GM12878 (cell line): ENCODE measurements at regions not wholly inside any gene's neighbourhood (a gene's known extent, or its start where the extent isn't known, plus 50 kb on each side); places are given as distances from the start of the nearest gene placed in this dataset.

Experiments
- ATAC-seq: fragments of 200-7000 bp; cut with Tn5 transposase; 3 replicates; pipeline ENCODE4 v1.9.1; 2020; ENCODE audit warnings: mild to moderate bottlenecking, moderate library complexity
- BruUV-seq: library from RNA; stranded (reverse); fragments of 400-500 nt; replicated peaks from 2 replicates; lab custom pipeline; 2021; lab: Mats Ljungman, UMichigan
- CTCF ChIA-PET: fragments of 300-600 bp; sonication (Branson Sonifier 250); formaldehyde crosslinking; extraction: SDS; loops from one replicate; lab custom pipeline; 2021; ENCODE audit warnings: inconsistent platforms; lab: Yijun Ruan, JAX
- POLR2A ChIA-PET: fragments of 350-600 bp; formaldehyde crosslinking; extraction: SDS; loops from one replicate; lab custom pipeline; 2021; ENCODE audit warnings: inconsistent platforms; lab: Charles Lee
- RAD21 ChIA-PET: fragments of 300-600 bp; sonication (Branson Sonifier 250); formaldehyde crosslinking; loops from one replicate; lab custom pipeline; 2023; ENCODE audit warnings: antibody characterized with exemption; ENCODE audit not compliant: unreplicated experiment; lab: Charles Lee
- SMC1A ChIA-PET: fragments of 300-600 bp; sonication (Branson Sonifier 250); formaldehyde crosslinking; loops from one replicate; lab custom pipeline; 2023; ENCODE audit not compliant: unreplicated experiment, uncharacterized antibody; lab: Charles Lee
- DNase-seq: peaks from one replicate; pipeline ENCODE4 v3.0.0-alpha.2; 2011; ENCODE audit warnings: low read depth, low spot score
- FAIRE-seq: peaks from 3 replicates; lab custom pipeline; 2011; peaks lifted over from hg19 to GRCh38; lab: Jason Lieb, UNC
- H2AFZ ChIP-seq: 2 replicates; pipeline ENCODE4 v1.6.0; 2011; ENCODE audit warnings: low read depth, low read length, control low read depth; ENCODE audit not compliant: control insufficient read depth
- H3K27ac ChIP-seq: 2 replicates; pipeline ENCODE4 v1.5.1; 2011; ENCODE audit warnings: control low read depth; ENCODE audit not compliant: control insufficient read depth, insufficient read depth
- H3K27me3 ChIP-seq, 2 experiments: replicated peaks in 1 of 2; 2 replicates each; pipeline versions ENCODE4 v1.6.0 to v1.6.1; 2011; ENCODE audit warnings: low read length in 1 of 2; ENCODE audit not compliant: control insufficient read depth in 2 of 2, insufficient read depth in 2 of 2
- H3K36me3 ChIP-seq, 2 experiments: 2 replicates each; pipeline ENCODE4 v1.5.1; 2011; ENCODE audit warnings: low read length in 1 of 2; ENCODE audit not compliant: control insufficient read depth in 2 of 2, insufficient read depth in 2 of 2
- H3K4me1 ChIP-seq: 2 replicates; pipeline ENCODE4 v1.6.1; 2011; ENCODE audit warnings: mild to moderate bottlenecking, low read length, moderate library complexity, mixed read lengths; ENCODE audit not compliant: control insufficient read depth, insufficient read depth
- H3K4me2 ChIP-seq: 2 replicates; pipeline ENCODE4 v1.6.0; 2011; ENCODE audit warnings: control low read depth; ENCODE audit not compliant: control insufficient read depth, insufficient read depth
- H3K4me3 ChIP-seq: fragments of 200-600 bp; sonication (generic); 2 replicates; pipeline ENCODE4 v1.5.1; 2016
- H3K79me2 ChIP-seq: 2 replicates; pipeline ENCODE4 v1.6.0; 2011; ENCODE audit warnings: low read length; ENCODE audit not compliant: control insufficient read depth, insufficient read depth
- H3K9ac ChIP-seq: 2 replicates; pipeline ENCODE4 v1.8.0; 2011; ENCODE audit warnings: low read length, control low read depth, mixed read lengths; ENCODE audit not compliant: control insufficient read depth, insufficient read depth
- H3K9me3 ChIP-seq: replicated peaks from 3 replicates; pipeline ENCODE4 v1.5.1; 2011; ENCODE audit warnings: mild to moderate bottlenecking, low read length; ENCODE audit not compliant: control insufficient read depth, insufficient read depth
- H4K20me1 ChIP-seq: 2 replicates; pipeline ENCODE4 v1.6.0; 2011; ENCODE audit not compliant: control insufficient read depth, insufficient read depth
- GABPA ChIP-seq: IDR thresholded peaks from 2 replicates; pipeline ENCODE4 v1.6.1; 2014; ENCODE audit warnings: antibody characterized with exemption, low read depth, mild to moderate bottlenecking, inconsistent platforms
- POLR2A ChIP-seq: IDR thresholded peaks from 2 replicates; pipeline ENCODE4 v1.6.1; 2011; ENCODE audit warnings: low read depth, mild to moderate bottlenecking, low read length
- POLR2AphosphoS2 ChIP-seq: IDR thresholded peaks from 2 replicates; pipeline ENCODE4 v1.6.1; 2011; ENCODE audit warnings: low read depth, mild to moderate bottlenecking, low read length, improper control_type of control experiment, moderate library complexity
- SMAD1 ChIP-seq: fragments of 450-650 bp; IDR thresholded peaks from 2 replicates; pipeline ENCODE4 v1.6.1; 2018; ENCODE audit warnings: mild to moderate bottlenecking, low read depth; ENCODE audit not compliant: partially characterized antibody
- TARDBP ChIP-seq: IDR thresholded peaks from 2 replicates; pipeline ENCODE4 v1.6.1; 2016; ENCODE audit warnings: borderline replicate concordance
- ZBTB4 ChIP-seq: fragments of 450-650 bp; formaldehyde crosslinking; IDR thresholded peaks from 2 replicates; pipeline ENCODE4 v1.4.0; 2022; ENCODE audit warnings: mild to moderate bottlenecking, moderate library complexity
- ZNF217 ChIP-seq: fragments of 450-650 bp; IDR thresholded peaks from 2 replicates; pipeline ENCODE4 v1.6.1; 2017; ENCODE audit warnings: antibody characterized with exemption, mild to moderate bottlenecking
- ZSCAN29 ChIP-seq: fragments of 450-650 bp; IDR thresholded peaks from 2 replicates; pipeline ENCODE4 v1.6.1; 2017; ENCODE audit warnings: mild to moderate bottlenecking, moderate library complexity
- WGBS: methylation state at CpG from one replicate; pipeline ENCODE4 v1.1.6; 2016; ENCODE audit warnings: low lambda C conversion rate; ENCODE audit not compliant: insufficient replicate concordance, insufficient coverage; ENCODE audit errors: missing lambda C conversion rate; 5-methylcytosine and 5-hydroxymethylcytosine counted together
- in situ Hi-C: fragments of 300-500 bp; cut with MboI; formaldehyde crosslinking; loops from 9 replicates; pipeline ENCODE4 v1.14.3; 2018; ENCODE audit warnings: mixed read lengths
- intact Hi-C: fragments of 100-400 bp; cut with micrococcal nuclease; formaldehyde crosslinking; loops from one replicate; pipeline ENCODE4 v1.14.2; 2022; ENCODE audit not compliant: unreplicated experiment

DNA sequence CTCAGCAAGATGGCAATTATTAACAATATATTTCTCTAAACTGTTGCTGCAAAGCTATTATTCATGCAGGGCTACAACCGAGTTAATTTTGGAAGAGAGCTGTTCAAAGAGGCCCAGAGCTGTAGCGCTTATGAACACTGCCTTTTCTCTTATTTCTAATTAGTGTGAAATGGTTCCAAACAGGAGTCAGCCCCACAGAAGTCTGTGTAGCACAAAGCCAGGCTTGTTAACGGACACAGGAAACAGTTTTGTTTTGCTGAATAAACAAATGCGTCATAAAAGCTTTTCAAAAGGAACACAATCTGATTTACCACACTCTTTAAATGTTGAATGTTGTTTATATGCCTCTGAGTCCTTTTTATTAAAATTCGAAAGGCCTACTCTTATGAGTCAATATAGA, 396.5 kb downstream of the ANXA1 start:
- Histone ChIP-seq H3K27me3 (no peaks in the 10 kb centered on the region), H2AFZ (no peak overlapping the region), H3K4me3 (no peak overlapping the region), H3K9me3 (no peaks in the 10 kb centered on the region), H3K27ac (no peak overlapping the region), H3K79me2 (no peaks in the 10 kb centered on the region), H3K9ac (no peak overlapping the region), H3K36me3 (no peaks in the 10 kb centered on the region), H3K4me1 (no peaks in the 10 kb centered on the region), H3K4me2 (no peak overlapping the region)
- ChIA-PET SMC1A (interaction anchor here (0.6 kb wide), 1 partner anchor 18 kb away, joined by 3 read pairs; no protein-coding TSS in a partner anchor), POLR2A (no interaction called here)
- intact Hi-C loops (no loop called here), in situ Hi-C loops (no loop called here)
- FAIRE-seq (no peak), ATAC-seq (no peak)
- BruUV-seq: no TSS peak
- 14% methylated on average over 5 of the region's 5 CpGs for WGBS
- TF ChIP-seq TARDBP (no peak), ZSCAN29 (no peak), POLR2AphosphoS2 (no peak), POLR2A (no peak), ZBTB4 (CRISPR knock-in tag) (no peak), GABPA (no peak), ZNF217 (no peak), SMAD1 (no peak)
- TF ChIP-seq, all 136 proteins: peak for 0
- ChIA-PET RAD21 (no interaction called here), CTCF (interaction anchor here (0.8 kb wide), 1 partner anchor 11 kb away, joined by 4 read pairs; no protein-coding TSS in a partner anchor)
- DNase-seq: no peak
- H4K20me1 ChIP-seq: no peaks in the 10 kb centered on the region
